Astrocyte (in vitro differentiated cells and primary cell): ENCODE measurements at regions not wholly inside any gene's neighbourhood (a gene's known extent, or its start where the extent isn't known, plus 50 kb on each side); places are given as distances from the start of the nearest gene placed in this dataset.

ENCODE experiments used
- DNase-seq: peaks from one replicate; pipeline ENCODE4 v3.0.0-alpha.2; 2010; ENCODE audit warnings: low read depth
- FAIRE-seq: peaks from 2 replicates; lab custom pipeline; 2011; peaks lifted over from hg19 to GRCh38; lab: Jason Lieb, UNC
- H2AFZ ChIP-seq: 2 replicates; pipeline ENCODE4 v1.6.0; 2012; ENCODE audit warnings: low read depth, low read length, inconsistent platforms
- H3K27ac ChIP-seq: 2 replicates; pipeline ENCODE4 v1.5.1; 2011; ENCODE audit warnings: low read depth, low read length, inconsistent platforms
- H3K27me3 ChIP-seq: 2 replicates; pipeline ENCODE4 v1.6.0; 2011; ENCODE audit warnings: low read length, inconsistent platforms; ENCODE audit not compliant: insufficient read depth
- H3K36me3 ChIP-seq: 2 replicates; pipeline ENCODE4 v1.5.1; 2011; ENCODE audit warnings: low read length, inconsistent platforms; ENCODE audit not compliant: insufficient read depth
- H3K4me1 ChIP-seq: 2 replicates; pipeline ENCODE4 v1.5.1; 2011; ENCODE audit warnings: low read length, inconsistent platforms; ENCODE audit not compliant: insufficient read depth
- H3K4me2 ChIP-seq: 2 replicates; pipeline ENCODE4 v1.6.0; 2012; ENCODE audit warnings: low read length, inconsistent platforms
- H3K4me3 ChIP-seq: 2 replicates; pipeline ENCODE4 v1.5.1; 2011; ENCODE audit warnings: low read depth, mild to moderate bottlenecking, low read length, inconsistent platforms; ENCODE audit not compliant: insufficient read depth
- H3K79me2 ChIP-seq: 2 replicates; pipeline ENCODE4 v1.6.0; 2012; ENCODE audit warnings: mild to moderate bottlenecking, low read length, inconsistent platforms; ENCODE audit not compliant: insufficient read depth
- H3K9ac ChIP-seq: 2 replicates; pipeline ENCODE4 v1.6.0; 2012; ENCODE audit warnings: mild to moderate bottlenecking, low read length, inconsistent platforms
- H3K9me3 ChIP-seq: 2 replicates; pipeline ENCODE4 v1.5.1; 2012; ENCODE audit warnings: low read depth, mild to moderate bottlenecking, low read length, inconsistent platforms; ENCODE audit not compliant: insufficient read depth
- H4K20me1 ChIP-seq: 2 replicates; pipeline ENCODE4 v1.6.0; 2012; ENCODE audit warnings: low read length, inconsistent platforms; ENCODE audit not compliant: insufficient read depth
- H3K27ac Mint-ChIP-seq: one replicate; pipeline ENCODE4 v1.8.0; 2021; ENCODE audit warnings: mild to moderate bottlenecking, mixed read lengths; ENCODE audit not compliant: unreplicated experiment
- H3K27me3 Mint-ChIP-seq: one replicate; pipeline ENCODE4 v1.8.0; 2021; ENCODE audit warnings: low read depth, mixed read lengths; ENCODE audit not compliant: unreplicated experiment
- H3K36me3 Mint-ChIP-seq: one replicate; pipeline ENCODE4 v1.8.0; 2021; ENCODE audit warnings: low read depth, mixed read lengths; ENCODE audit not compliant: unreplicated experiment
- H3K4me1 Mint-ChIP-seq: one replicate; pipeline ENCODE4 v1.8.0; 2021; ENCODE audit warnings: low read depth, mixed read lengths; ENCODE audit not compliant: unreplicated experiment
- H3K4me3 Mint-ChIP-seq: one replicate; pipeline ENCODE4 v1.8.0; 2021; ENCODE audit warnings: mild to moderate bottlenecking, moderate library complexity, mixed read lengths; ENCODE audit not compliant: unreplicated experiment
- H3K9me3 Mint-ChIP-seq: one replicate; pipeline ENCODE4 v1.8.0; 2021; ENCODE audit warnings: mild to moderate bottlenecking, mixed read lengths; ENCODE audit not compliant: unreplicated experiment
- EZH2 ChIP-seq: IDR thresholded peaks from 2 replicates; pipeline ENCODE4 v1.6.1; 2012; ENCODE audit warnings: mild to moderate bottlenecking, low read length, inconsistent platforms; ENCODE audit not compliant: insufficient read depth
- TF ChIP-seq, protein P1 (sequence below): IDR thresholded peaks from 2 replicates; pipeline ENCODE4 v1.5.1; 2011; ENCODE audit warnings: low read depth, mild to moderate bottlenecking, inconsistent platforms, low read length, moderate library complexity; ENCODE audit not compliant: insufficient read depth

- H3K4me2 ChIP-seq, result peak overlapping the region; percentile 68
- no peaks in the 10 kb centered on the region for H3K36me3 Mint-ChIP-seq
- no peak overlapping the region for H3K4me3 ChIP-seq
Measured at GRCh38 chr2:182522972-182523473, 96.2 kb upstream of the PDE1A start.

DNA sequence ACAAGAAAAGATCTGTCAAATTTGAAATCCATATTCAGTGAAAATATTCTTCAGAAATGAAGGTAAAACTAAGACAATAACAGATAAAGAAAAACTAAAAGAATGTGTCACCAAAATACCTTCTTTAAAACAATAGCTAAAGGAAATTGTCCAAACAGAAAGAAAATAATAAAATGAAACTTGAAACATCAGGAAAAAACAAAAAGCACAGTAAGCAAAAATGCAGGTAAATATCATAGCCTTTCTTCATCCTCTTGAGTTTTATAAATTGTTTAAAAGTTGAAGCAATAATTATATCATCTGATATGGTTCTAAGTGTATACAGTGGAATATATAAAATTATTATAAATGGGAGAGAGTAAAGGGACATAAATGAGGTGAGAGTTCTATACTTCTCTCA, 103.8 kb upstream of the PDE1A start:
- no peaks in the 10 kb centered on the region for H3K36me3 ChIP-seq
- Mint-ChIP-seq H3K27ac (no peak overlapping the region), H3K4me3 (no peak overlapping the region), H3K36me3 (no peaks in the 10 kb centered on the region), H3K4me1 (no peaks in the 10 kb centered on the region), H3K9me3 (peaks cover 2% of the 10 kb centered on the region), H3K27me3 (no peaks in the 10 kb centered on the region)
- no peak overlapping the region for H2AFZ ChIP-seq
- H3K27ac ChIP-seq, result no peak overlapping the region
- H3K79me2 ChIP-seq, result no peaks in the 10 kb centered on the region
- FAIRE-seq (no peak), DNase-seq (no peak)
- no peaks in the 10 kb centered on the region for H4K20me1 ChIP-seq
- no peaks in the 10 kb centered on the region for H3K4me1 ChIP-seq
- no peaks in the 10 kb centered on the region for H3K27me3 ChIP-seq
- no peak overlapping the region for H3K4me2 ChIP-seq
- no peak overlapping the region for H3K9ac ChIP-seq
- TF ChIP-seq EZH2, result no peak
- TF ChIP-seq, protein P1, sequence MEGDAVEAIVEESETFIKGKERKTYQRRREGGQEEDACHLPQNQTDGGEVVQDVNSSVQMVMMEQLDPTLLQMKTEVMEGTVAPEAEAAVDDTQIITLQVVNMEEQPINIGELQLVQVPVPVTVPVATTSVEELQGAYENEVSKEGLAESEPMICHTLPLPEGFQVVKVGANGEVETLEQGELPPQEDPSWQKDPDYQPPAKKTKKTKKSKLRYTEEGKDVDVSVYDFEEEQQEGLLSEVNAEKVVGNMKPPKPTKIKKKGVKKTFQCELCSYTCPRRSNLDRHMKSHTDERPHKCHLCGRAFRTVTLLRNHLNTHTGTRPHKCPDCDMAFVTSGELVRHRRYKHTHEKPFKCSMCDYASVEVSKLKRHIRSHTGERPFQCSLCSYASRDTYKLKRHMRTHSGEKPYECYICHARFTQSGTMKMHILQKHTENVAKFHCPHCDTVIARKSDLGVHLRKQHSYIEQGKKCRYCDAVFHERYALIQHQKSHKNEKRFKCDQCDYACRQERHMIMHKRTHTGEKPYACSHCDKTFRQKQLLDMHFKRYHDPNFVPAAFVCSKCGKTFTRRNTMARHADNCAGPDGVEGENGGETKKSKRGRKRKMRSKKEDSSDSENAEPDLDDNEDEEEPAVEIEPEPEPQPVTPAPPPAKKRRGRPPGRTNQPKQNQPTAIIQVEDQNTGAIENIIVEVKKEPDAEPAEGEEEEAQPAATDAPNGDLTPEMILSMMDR, result no peak
- H3K9me3 ChIP-seq, result no peaks in the 10 kb centered on the region
- H3K4me3 ChIP-seq, result no peak overlapping the region

More at GRCh38 chr2:182522972-182523473, 96.2 kb upstream of the PDE1A start:
- Mint-ChIP-seq H3K4me1 (peaks cover 12% of the 10 kb centered on the region), H3K9me3 (no peaks in the 10 kb centered on the region), H3K27ac (no peak overlapping the region), H3K4me3 (no peak overlapping the region), H3K27me3 (no peaks in the 10 kb centered on the region)
- no peak for FAIRE-seq
- peak; percentile 2 for DNase-seq
- Histone ChIP-seq H3K4me1 (no peaks in the 10 kb centered on the region), H2AFZ (no peak overlapping the region), H3K27me3 (no peaks in the 10 kb centered on the region), H3K9ac (no peak overlapping the region), H3K9me3 (no peaks in the 10 kb centered on the region), H3K27ac (no peak overlapping the region), H3K36me3 (no peaks in the 10 kb centered on the region), H3K79me2 (no peaks in the 10 kb centered on the region), H4K20me1 (no peaks in the 10 kb centered on the region)
- no peak for TF ChIP-seq EZH2
- TF ChIP-seq, protein P1, result no peak

- Histone ChIP-seq H3K4me3 (no peak overlapping the region), H3K4me1 (no peaks in the 10 kb centered on the region), H2AFZ (no peak overlapping the region), H3K79me2 (no peaks in the 10 kb centered on the region), H3K27me3 (no peaks in the 10 kb centered on the region), H3K4me2 (no peak overlapping the region), H3K27ac (no peak overlapping the region), H4K20me1 (no peaks in the 10 kb centered on the region), H3K9me3 (no peaks in the 10 kb centered on the region), H3K9ac (no peak overlapping the region), H3K36me3 (no peaks in the 10 kb centered on the region)
- no peaks in the 10 kb centered on the region for H3K36me3 Mint-ChIP-seq
- H3K4me3 Mint-ChIP-seq, result no peak overlapping the region
- TF ChIP-seq, protein P1, result no peak
- no peak for TF ChIP-seq EZH2
- DNase-seq, result no peak
- FAIRE-seq, result no peak
- peaks cover 7% of the 10 kb centered on the region for H3K4me1 Mint-ChIP-seq
- H3K27me3 Mint-ChIP-seq, result no peaks in the 10 kb centered on the region
- no peaks in the 10 kb centered on the region for H3K9me3 Mint-ChIP-seq
- no peak overlapping the region for H3K27ac Mint-ChIP-seq
Measured at GRCh38 chr2:182540252-182540651, 113.4 kb upstream of the PDE1A start.
